SK-N-MC (cell line): ENCODE measurements at regions not wholly inside any gene's neighbourhood (a gene's known extent, or its start where the extent isn't known, plus 50 kb on each side); places are given as distances from the start of the nearest gene placed in this dataset.

Source experiments
- EZH2 ChIP-seq: fragments of 200-600 bp; sonication (generic); IDR thresholded peaks from one replicate; pipeline ENCODE4 v1.6.1; 2017; ENCODE audit warnings: antibody characterized with exemption
- FOXP2 ChIP-seq: optimal IDR thresholded peaks from 2 replicates; pipeline ENCODE3; 2011; ENCODE audit warnings: mild to moderate bottlenecking, moderate library complexity; ENCODE audit not compliant: insufficient read depth; ENCODE audit errors: extremely low read length, control extremely low read depth

DNA sequence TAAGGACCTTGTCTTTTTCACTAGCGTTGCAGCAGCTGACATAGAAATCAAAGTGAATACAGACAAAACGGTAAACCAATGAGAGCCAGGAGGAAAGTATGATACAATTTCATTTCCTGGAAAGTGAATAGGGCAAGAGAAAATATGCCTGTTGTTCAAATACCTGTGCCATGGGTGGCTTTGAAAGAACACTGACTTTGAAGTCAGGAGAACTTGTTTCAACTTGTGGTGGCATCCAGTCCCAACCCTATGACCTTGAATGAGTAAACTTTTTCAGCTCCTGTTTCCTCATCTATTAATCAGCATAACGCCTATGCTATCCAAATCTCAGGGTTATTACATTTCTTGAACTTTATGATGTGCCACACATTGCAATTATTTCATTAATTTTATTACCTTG, 173.7 kb upstream of the HS3ST3A1 start:
- TF ChIP-seq EZH2 (no peak), FOXP2 (no peak)
